ENCODE measurements at regions not wholly inside any gene's neighbourhood (a gene's known extent, or its start where the extent isn't known, plus 50 kb on each side); places are given as distances from the start of the nearest gene placed in this dataset.

GRCh38 chr9:120032639-120033038 lies 547.3 kb downstream of the CDK5RAP2 start:
- H3K27ac ChIP-seq (ENCODE audit: low read length), result no peak overlapping the region

GRCh38 chr9:120030847-120031246 lies 549.1 kb downstream of the CDK5RAP2 start:
- Histone ChIP-seq H3K27ac (ENCODE audit: low read length) (no peak overlapping the region), H3K4me3 (ENCODE audit: low read length in 2 of 2) (no peak overlapping the region), H3K9me3 (ENCODE audit: control insufficient read depth in 2 of 2, low read length in 2 of 2) (no peaks in the 10 kb centered on the region), H3K36me3 (ENCODE audit: control insufficient read depth in 2 of 2, insufficient read depth in 2 of 2, low read length in 2 of 2) (no peaks in the 10 kb centered on the region), H3K4me1 (ENCODE audit: control insufficient read depth, insufficient read depth, low read length) (no peaks in the 10 kb centered on the region), H3K27me3 (ENCODE audit: control insufficient read depth in 1 of 2, insufficient read depth in 2 of 2, low read length in 2 of 2) (no peaks in the 10 kb centered on the region), H3K9ac (ENCODE audit: low read length in 2 of 2) (no peak overlapping the region)

More at GRCh38 chr9:120032639-120033038, 547.3 kb downstream of the CDK5RAP2 start:
- Histone ChIP-seq H3K4me1 (ENCODE audit: control insufficient read depth, insufficient read depth, low read length) (no peaks in the 10 kb centered on the region), H3K36me3 (ENCODE audit: control insufficient read depth in 2 of 2, insufficient read depth in 2 of 2, low read length in 2 of 2) (no peaks in the 10 kb centered on the region), H3K27me3 (ENCODE audit: control insufficient read depth in 1 of 2, insufficient read depth in 2 of 2, low read length in 2 of 2) (no peaks in the 10 kb centered on the region), H3K9ac (ENCODE audit: low read length in 2 of 2) (no peak overlapping the region), H3K9me3 (ENCODE audit: control insufficient read depth in 2 of 2, low read length in 2 of 2) (no peaks in the 10 kb centered on the region), H3K4me3 (ENCODE audit: low read length in 2 of 2) (no peak overlapping the region)

GRCh38 chr9:120018550-120018949 lies 561.4 kb downstream of the CDK5RAP2 start:
- H3K9me3 ChIP-seq (ENCODE audit: control insufficient read depth in 2 of 2, low read length in 2 of 2), result no peaks in the 10 kb centered on the region
- no peak overlapping the region for H3K9ac ChIP-seq (ENCODE audit: low read length in 2 of 2)
- H3K4me1 ChIP-seq (ENCODE audit: control insufficient read depth, insufficient read depth, low read length), result no peaks in the 10 kb centered on the region
- H3K27ac ChIP-seq (ENCODE audit: low read length), result no peak overlapping the region
- H3K4me3 ChIP-seq (ENCODE audit: low read length in 2 of 2), result no peak overlapping the region
- no peaks in the 10 kb centered on the region for H3K27me3 ChIP-seq (ENCODE audit: control insufficient read depth in 1 of 2, insufficient read depth in 2 of 2, low read length in 2 of 2)
- H3K36me3 ChIP-seq (ENCODE audit: control insufficient read depth in 2 of 2, insufficient read depth in 2 of 2, low read length in 2 of 2), result no peaks in the 10 kb centered on the region

- no peaks in the 10 kb centered on the region for H3K27me3 ChIP-seq (ENCODE audit: control insufficient read depth in 1 of 2, insufficient read depth in 2 of 2, low read length in 2 of 2)
- H3K27ac ChIP-seq (ENCODE audit: low read length), result no peak overlapping the region
- no peaks in the 10 kb centered on the region for H3K9me3 ChIP-seq (ENCODE audit: control insufficient read depth in 2 of 2, low read length in 2 of 2)
- H3K9ac ChIP-seq (ENCODE audit: low read length in 2 of 2), result no peak overlapping the region
- H3K4me3 ChIP-seq (ENCODE audit: low read length in 2 of 2), result no peak overlapping the region
- H3K36me3 ChIP-seq (ENCODE audit: control insufficient read depth in 2 of 2, insufficient read depth in 2 of 2, low read length in 2 of 2), result no peaks in the 10 kb centered on the region
- H3K4me1 ChIP-seq (ENCODE audit: control insufficient read depth, insufficient read depth, low read length), result no peaks in the 10 kb centered on the region
Observed at GRCh38 chr9:120018037-120018436, 561.9 kb downstream of the CDK5RAP2 start.

- no peaks in the 10 kb centered on the region for H3K27me3 ChIP-seq (ENCODE audit: control insufficient read depth in 1 of 2, insufficient read depth in 2 of 2, low read length in 2 of 2)
Observed at GRCh38 chr9:120016231-120016630, 563.7 kb downstream of the CDK5RAP2 start.

GRCh38 chr9:120014796-120015195 lies 565.2 kb downstream of the CDK5RAP2 start:
- no peaks in the 10 kb centered on the region for H3K4me1 ChIP-seq (ENCODE audit: control insufficient read depth, insufficient read depth, low read length)
- H3K4me3 ChIP-seq (ENCODE audit: low read length in 2 of 2), result no peak overlapping the region
- H3K36me3 ChIP-seq (ENCODE audit: control insufficient read depth in 2 of 2, insufficient read depth in 2 of 2, low read length in 2 of 2), result no peaks in the 10 kb centered on the region
- H3K27ac ChIP-seq (ENCODE audit: low read length), result no peak overlapping the region
- H3K9me3 ChIP-seq (ENCODE audit: control insufficient read depth in 2 of 2, low read length in 2 of 2), result no peaks in the 10 kb centered on the region
- no peaks in the 10 kb centered on the region for H3K27me3 ChIP-seq (ENCODE audit: control insufficient read depth in 1 of 2, insufficient read depth in 2 of 2, low read length in 2 of 2)
- no peak overlapping the region for H3K9ac ChIP-seq (ENCODE audit: low read length in 2 of 2)

More at GRCh38 chr9:120016231-120016630, 563.7 kb downstream of the CDK5RAP2 start:
- H3K4me3 ChIP-seq (ENCODE audit: low read length in 2 of 2), result no peak overlapping the region
- H3K4me1 ChIP-seq (ENCODE audit: control insufficient read depth, insufficient read depth, low read length), result no peaks in the 10 kb centered on the region
- H3K36me3 ChIP-seq (ENCODE audit: control insufficient read depth in 2 of 2, insufficient read depth in 2 of 2, low read length in 2 of 2), result no peaks in the 10 kb centered on the region
- no peak overlapping the region for H3K27ac ChIP-seq (ENCODE audit: low read length)
- no peaks in the 10 kb centered on the region for H3K9me3 ChIP-seq (ENCODE audit: control insufficient read depth in 2 of 2, low read length in 2 of 2)
- H3K9ac ChIP-seq (ENCODE audit: low read length in 2 of 2), result no peak overlapping the region

GRCh38 chr9:120009856-120010255 lies 570.1 kb downstream of the CDK5RAP2 start:
- Histone ChIP-seq H3K4me1 (ENCODE audit: control insufficient read depth, insufficient read depth, low read length) (no peaks in the 10 kb centered on the region), H3K27me3 (ENCODE audit: control insufficient read depth in 1 of 2, insufficient read depth in 2 of 2, low read length in 2 of 2) (no peaks in the 10 kb centered on the region), H3K9me3 (ENCODE audit: control insufficient read depth in 2 of 2, low read length in 2 of 2) (no peaks in the 10 kb centered on the region), H3K4me3 (ENCODE audit: low read length in 2 of 2) (no peak overlapping the region), H3K36me3 (ENCODE audit: control insufficient read depth in 2 of 2, insufficient read depth in 2 of 2, low read length in 2 of 2) (no peaks in the 10 kb centered on the region), H3K9ac (ENCODE audit: low read length in 2 of 2) (no peak overlapping the region), H3K27ac (ENCODE audit: low read length) (no peak overlapping the region)

GRCh38 chr9:120001536-120001935 lies 578.4 kb downstream of the CDK5RAP2 start:
- no peaks in the 10 kb centered on the region for H3K9me3 ChIP-seq (ENCODE audit: control insufficient read depth in 2 of 2, low read length in 2 of 2)
- H3K9ac ChIP-seq (ENCODE audit: low read length in 2 of 2), result no peak overlapping the region
- no peak overlapping the region for H3K27ac ChIP-seq (ENCODE audit: low read length)
- no peaks in the 10 kb centered on the region for H3K36me3 ChIP-seq (ENCODE audit: control insufficient read depth in 2 of 2, insufficient read depth in 2 of 2, low read length in 2 of 2)
- peaks cover 6% of the 10 kb centered on the region for H3K4me1 ChIP-seq (ENCODE audit: control insufficient read depth, insufficient read depth, low read length)
- no peak overlapping the region for H3K4me3 ChIP-seq (ENCODE audit: low read length in 2 of 2)
- no peaks in the 10 kb centered on the region for H3K27me3 ChIP-seq (ENCODE audit: control insufficient read depth in 1 of 2, insufficient read depth in 2 of 2, low read length in 2 of 2)

GRCh38 chr9:119998614-119999013 lies 581.4 kb downstream of the CDK5RAP2 start:
- Histone ChIP-seq H3K36me3 (ENCODE audit: control insufficient read depth in 2 of 2, insufficient read depth in 2 of 2, low read length in 2 of 2) (no peaks in the 10 kb centered on the region), H3K4me3 (ENCODE audit: low read length in 2 of 2) (no peak overlapping the region), H3K9ac (ENCODE audit: low read length in 2 of 2) (no peak overlapping the region), H3K27ac (ENCODE audit: low read length) (no peak overlapping the region), H3K9me3 (ENCODE audit: control insufficient read depth in 2 of 2, low read length in 2 of 2) (no peaks in the 10 kb centered on the region), H3K27me3 (ENCODE audit: control insufficient read depth in 1 of 2, insufficient read depth in 2 of 2, low read length in 2 of 2) (no peaks in the 10 kb centered on the region), H3K4me1 (ENCODE audit: control insufficient read depth, insufficient read depth, low read length) (peaks cover 6% of the 10 kb centered on the region)

GRCh38 chr9:119991797-119992196 lies 588.2 kb downstream of the CDK5RAP2 start:
- Histone ChIP-seq H3K4me3 (ENCODE audit: low read length in 2 of 2) (no peak overlapping the region), H3K27me3 (ENCODE audit: control insufficient read depth in 1 of 2, insufficient read depth in 2 of 2, low read length in 2 of 2) (no peaks in the 10 kb centered on the region), H3K27ac (ENCODE audit: low read length) (no peak overlapping the region), H3K9ac (ENCODE audit: low read length in 2 of 2) (no peak overlapping the region), H3K9me3 (ENCODE audit: control insufficient read depth in 2 of 2, low read length in 2 of 2) (no peaks in the 10 kb centered on the region), H3K36me3 (ENCODE audit: control insufficient read depth in 2 of 2, insufficient read depth in 2 of 2, low read length in 2 of 2) (no peaks in the 10 kb centered on the region), H3K4me1 (ENCODE audit: control insufficient read depth, insufficient read depth, low read length) (no peaks in the 10 kb centered on the region)

- Histone ChIP-seq H3K4me1 (ENCODE audit: control insufficient read depth, insufficient read depth, low read length) (no peaks in the 10 kb centered on the region), H3K36me3 (ENCODE audit: control insufficient read depth in 2 of 2, insufficient read depth in 2 of 2, low read length in 2 of 2) (no peaks in the 10 kb centered on the region), H3K27me3 (ENCODE audit: control insufficient read depth in 1 of 2, insufficient read depth in 2 of 2, low read length in 2 of 2) (no peaks in the 10 kb centered on the region), H3K9ac (ENCODE audit: low read length in 2 of 2) (no peak overlapping the region), H3K27ac (ENCODE audit: low read length) (no peak overlapping the region), H3K4me3 (ENCODE audit: low read length in 2 of 2) (no peak overlapping the region), H3K9me3 (ENCODE audit: control insufficient read depth in 2 of 2, low read length in 2 of 2) (no peaks in the 10 kb centered on the region)
Observed at GRCh38 chr9:119986713-119987112, 593.3 kb downstream of the CDK5RAP2 start.

Measured in stomach smooth muscle (tissue), 2 donors.